Endothelial cell of umbilical vein (primary cell): ENCODE measurements at regions not wholly inside any gene's neighbourhood (a gene's known extent, or its start where the extent isn't known, plus 50 kb on each side); places are given as distances from the start of the nearest gene placed in this dataset.

ENCODE experiments used
- BruUV-seq: library from RNA; stranded (reverse); fragments of 400-500 nt; replicated peaks from 2 replicates; lab custom pipeline; 2021; lab: Mats Ljungman, UMichigan
- CTCF ChIA-PET: fragments of 300-600, 350-600 bp; sonication (Branson Sonifier 250); formaldehyde crosslinking; loops from one replicate; lab custom pipeline; 2021; ENCODE audit warnings: antibody characterized with exemption, inconsistent platforms; lab: Charles Lee
- POLR2A ChIA-PET: fragments of 300-600, 350-600 bp; sonication (Branson Sonifier 250); formaldehyde crosslinking; loops from one replicate; lab custom pipeline; 2021; ENCODE audit warnings: antibody characterized with exemption, inconsistent platforms; lab: Charles Lee
- DNase-seq: peaks from one replicate; pipeline ENCODE4 v3.0.0-alpha.2; 2011; ENCODE audit warnings: low read depth, low spot score
- FAIRE-seq: peaks from 2 replicates; lab custom pipeline; 2011; peaks lifted over from hg19 to GRCh38; lab: Jason Lieb, UNC
- H2AFZ ChIP-seq: 2 replicates; pipeline ENCODE4 v1.6.0; 2012; ENCODE audit warnings: low read depth, low read length, control low read depth, inconsistent platforms
- H3K27ac ChIP-seq: 2 replicates; pipeline ENCODE4 v1.5.1; 2011; ENCODE audit warnings: low read depth, mild to moderate bottlenecking, control low read depth, low read length, moderate library complexity; ENCODE audit not compliant: insufficient read depth
- H3K27me3 ChIP-seq, 2 experiments: 2 replicates each; pipeline versions ENCODE4 v1.6.0 to v1.6.1; 2011; ENCODE audit warnings: low read length in 2 of 2, mixed read lengths in 1 of 2; ENCODE audit not compliant: control insufficient read depth in 2 of 2, insufficient read depth in 2 of 2
- H3K36me3 ChIP-seq, 2 experiments: 2 replicates in 1 of 2; 3 replicates in 1 of 2; pipeline ENCODE4 v1.5.1; 2011; ENCODE audit warnings: low read length in 2 of 2, mild to moderate bottlenecking in 1 of 2, moderate library complexity in 1 of 2; ENCODE audit not compliant: control insufficient read depth in 2 of 2, insufficient read depth in 2 of 2; ENCODE audit errors: extremely low read depth in 1 of 2
- H3K4me1 ChIP-seq: 3 replicates; pipeline ENCODE4 v1.5.1; 2011; ENCODE audit warnings: mild to moderate bottlenecking, low read length; ENCODE audit not compliant: control insufficient read depth, insufficient read depth; ENCODE audit errors: extremely low read depth
- H3K4me2 ChIP-seq: 2 replicates; pipeline ENCODE4 v1.6.1; 2011; ENCODE audit warnings: low read length, control low read depth, mixed read lengths; ENCODE audit not compliant: insufficient read depth
- H3K4me3 ChIP-seq, 3 experiments: fragments of 200-600 bp in 1 of 3; sonication (generic), shearing (Covaris generic) in 1 of 3; replicated peaks in 1 of 3; 2 replicates each; pipeline ENCODE4 v1.5.1; 2011 to 2016; ENCODE audit warnings: control low read depth in 3 of 3, low read length in 3 of 3, mild to moderate bottlenecking in 2 of 3, inconsistent platforms in 1 of 3, low read depth in 1 of 3, moderate library complexity in 1 of 3; ENCODE audit not compliant: insufficient read depth in 1 of 3
- H3K79me2 ChIP-seq: 2 replicates; pipeline ENCODE4 v1.6.0; 2012; ENCODE audit warnings: low read length, inconsistent platforms; ENCODE audit not compliant: control insufficient read depth, insufficient read depth
- H3K9ac ChIP-seq: replicated peaks from 2 replicates; pipeline ENCODE3; 2011; ENCODE audit warnings: low read length, control low read depth; ENCODE audit not compliant: insufficient read depth; ENCODE audit errors: extremely low read depth
- H3K9me1 ChIP-seq: replicated peaks from 3 replicates; pipeline ENCODE4 v1.6.0; 2011; ENCODE audit warnings: mild to moderate bottlenecking, low read length; ENCODE audit not compliant: control insufficient read depth, insufficient read depth; ENCODE audit errors: extremely low read depth
- H3K9me3 ChIP-seq: replicated peaks from 2 replicates; pipeline ENCODE4 v1.5.1; 2012; ENCODE audit warnings: low read length, inconsistent platforms; ENCODE audit not compliant: control insufficient read depth, insufficient read depth
- H4K20me1 ChIP-seq: replicated peaks from 2 replicates; pipeline ENCODE3; 2011; ENCODE audit warnings: mild to moderate bottlenecking, low read length; ENCODE audit not compliant: control insufficient read depth, insufficient read depth; ENCODE audit errors: extremely low read depth
- CTCF ChIP-seq, 2 donors: IDR thresholded peaks; 1 replicate in 1 of 2; 2 replicates in 1 of 2; pipeline ENCODE4 v1.5.1; 2011; ENCODE audit warnings: low read length in 2 of 2, mild to moderate bottlenecking in 2 of 2, moderate library complexity in 2 of 2, control low read depth in 1 of 2, inconsistent platforms in 1 of 2, low read depth in 1 of 2; ENCODE audit not compliant: insufficient read depth in 1 of 2; ENCODE audit errors: extremely low read depth in 1 of 2
- EZH2 ChIP-seq: IDR thresholded peaks from 2 replicates; pipeline ENCODE4 v1.6.1; 2012; ENCODE audit warnings: borderline replicate concordance, low read depth, mild to moderate bottlenecking, moderate library complexity, low read length, inconsistent platforms; ENCODE audit not compliant: severe bottlenecking
- FOS ChIP-seq: IDR thresholded peaks from 2 replicates; pipeline ENCODE4 v1.6.1; 2011; ENCODE audit warnings: mild to moderate bottlenecking, low read length, moderate library complexity, borderline replicate concordance; ENCODE audit not compliant: insufficient read depth
- GATA2 ChIP-seq: IDR thresholded peaks from 2 replicates; pipeline ENCODE4 v1.7.0; 2011; ENCODE audit warnings: low read depth, mild to moderate bottlenecking, moderate library complexity, mixed read lengths, low read length; ENCODE audit not compliant: insufficient read length, insufficient read depth
- JUN ChIP-seq: IDR thresholded peaks from 2 replicates; pipeline ENCODE4 v1.6.1; 2011; ENCODE audit warnings: borderline replicate concordance, low read depth; ENCODE audit not compliant: insufficient read length, insufficient read depth
- MAX ChIP-seq: IDR thresholded peaks from 2 replicates; pipeline ENCODE4 v1.6.1; 2011; ENCODE audit not compliant: insufficient read depth, insufficient read length
- MYC ChIP-seq: IDR thresholded peaks from one replicate; pipeline ENCODE4 v1.6.1; 2011; ENCODE audit warnings: mild to moderate bottlenecking, low read depth, low read length
- POLR2A ChIP-seq: IDR thresholded peaks from 2 replicates; pipeline ENCODE4 v1.6.1; 2012; ENCODE audit warnings: low read depth, mild to moderate bottlenecking, control low read depth, low read length
- POLR2AphosphoS5 ChIP-seq: IDR thresholded peaks from 2 replicates; pipeline ENCODE4 v1.6.1; 2012; ENCODE audit warnings: low read depth, mild to moderate bottlenecking, control low read depth, low read length, moderate library complexity; ENCODE audit not compliant: insufficient read depth
- dilution Hi-C: fragments of 300-500 bp; cut with MboI; formaldehyde crosslinking; loops from one replicate; pipeline ENCODE4 v1.15.0; 2019; ENCODE audit warnings: low sequenced_read_pairs; ENCODE audit not compliant: extremely low pct_ligation_motif_present
- intact Hi-C: fragments of 100-400 bp; cut with micrococcal nuclease; formaldehyde crosslinking; loops from one replicate; pipeline ENCODE4 v1.10.0; 2022

- H3K79me2 ChIP-seq, result no peaks in the 10 kb centered on the region
- no peak overlapping the region for H3K9ac ChIP-seq
- H3K4me2 ChIP-seq, result no peak overlapping the region
- CTCF ChIA-PET, result no interaction called here
- BruUV-seq, result no TSS peak
- FAIRE-seq (no peak), DNase-seq (no peak)
- H3K27me3 ChIP-seq, result no peaks in the 10 kb centered on the region
- no peak overlapping the region for H3K27ac ChIP-seq
- H3K9me1 ChIP-seq, result no peaks in the 10 kb centered on the region
- intact Hi-C loops (no loop called here), dilution Hi-C loops (no loop called here)
- no peak overlapping the region for H3K4me3 ChIP-seq
- TF ChIP-seq FOS, result no peak
- TF ChIP-seq EZH2, result no peak
- TF ChIP-seq MYC, result no peak
- TF ChIP-seq MAX, result no peak
- no peak for TF ChIP-seq POLR2AphosphoS5
- H3K36me3 ChIP-seq, result no peaks in the 10 kb centered on the region
- peaks cover 2% of the 10 kb centered on the region for H3K9me3 ChIP-seq
- H2AFZ ChIP-seq, result no peak overlapping the region
- no peaks in the 10 kb centered on the region for H3K4me1 ChIP-seq
- no peaks in the 10 kb centered on the region for H4K20me1 ChIP-seq
- POLR2A ChIA-PET, result no interaction called here
Observed at GRCh38 chr18:78722929-78723710, 256.5 kb upstream of the SALL3 start.

GRCh38 chr18:78724214-78724914 lies 255.3 kb upstream of the SALL3 start:
- Histone ChIP-seq H3K9me3 (no peaks in the 10 kb centered on the region), H3K4me2 (no peak overlapping the region), H3K9ac (no peak overlapping the region), H3K36me3 (no peaks in the 10 kb centered on the region), H3K9me1 (no peaks in the 10 kb centered on the region), H3K4me1 (no peaks in the 10 kb centered on the region), H3K4me3 (no peak overlapping the region), H3K27ac (no peak overlapping the region), H2AFZ (no peak overlapping the region), H3K79me2 (no peaks in the 10 kb centered on the region), H4K20me1 (no peaks in the 10 kb centered on the region), H3K27me3 (no peaks in the 10 kb centered on the region)
- DNase-seq (no peak), FAIRE-seq (no peak)
- ChIA-PET CTCF (no interaction called here), POLR2A (no interaction called here)
- intact Hi-C loops, result no loop called here
- TF ChIP-seq EZH2 (no peak), POLR2A (no peak), MYC (no peak), FOS (no peak), POLR2AphosphoS5 (no peak), MAX (no peak), GATA2 (no peak), JUN (no peak), CTCF (IDR thresholded peaks at IDR 0.05; ENCODE audit: extremely low read depth in 1 of 2, insufficient read depth in 1 of 2, low read depth in 1 of 2, low read length in 2 of 2) (no peak)
- dilution Hi-C loops, result no loop called here
- no TSS peak for BruUV-seq
